Thyroid gland (tissue), 4 donors: ENCODE measurements at regions not wholly inside any gene's neighbourhood (a gene's known extent, or its start where the extent isn't known, plus 50 kb on each side); places are given as distances from the start of the nearest gene placed in this dataset.

Source experiments
- CTCF ChIP-seq, 6 experiments: fragments of 200-600 bp in 3 of 6; fragments of 450-650 bp in 3 of 6; sonication (generic) in 3 of 6; IDR thresholded peaks; one replicate each; pipeline ENCODE4 v1.5.1; 2016 to 2019; ENCODE audit warnings: antibody characterized with exemption in 6 of 6, mild to moderate bottlenecking in 2 of 6, inconsistent platforms in 1 of 6, moderate library complexity in 1 of 6
- POLR2A ChIP-seq, 2 donors: fragments of 450-650 bp; IDR thresholded peaks; one replicate each; pipeline ENCODE4 v1.6.1; 2017; ENCODE audit warnings: antibody characterized with exemption in 2 of 2, mild to moderate bottlenecking in 2 of 2, moderate library complexity in 1 of 2

GRCh38 chr11:115608976-115609375 is 104.8 kb upstream of the CADM1 start:
- TF ChIP-seq CTCF (IDR thresholded peaks at IDR 0.05) = no peak
- TF ChIP-seq POLR2A (IDR thresholded peaks at IDR 0.05) = no peak
